ENCODE measurements at regions not wholly inside any gene's neighbourhood (a gene's known extent, or its start where the extent isn't known, plus 50 kb on each side); places are given as distances from the start of the nearest gene placed in this dataset.
"Not testable (repeated sequence)": the region's sequence is repeated elsewhere in the genome, so short reads cannot be mapped to it uniquely, and the experiment has no call there.

DNA sequence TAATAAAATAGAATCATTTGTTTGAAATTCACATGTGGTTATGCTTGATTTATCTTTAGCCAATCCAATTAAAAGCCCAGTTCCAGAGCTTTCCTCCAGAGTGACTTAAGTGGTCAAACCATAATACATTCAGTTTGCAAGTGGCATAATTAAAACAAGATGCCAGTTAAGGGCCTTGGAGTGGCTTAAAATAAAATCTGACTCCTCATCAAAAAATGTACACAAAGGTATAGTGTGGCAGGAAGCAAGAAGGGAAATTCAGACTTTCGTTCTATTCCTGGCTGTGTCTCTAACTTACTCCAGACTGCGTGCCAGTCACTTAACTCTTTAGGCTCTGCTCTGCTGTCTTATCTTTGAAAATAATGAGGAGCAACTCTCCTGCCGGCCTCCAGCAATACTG is 215.9 kb upstream of the PRNP start:
- Histone ChIP-seq H3K27me3 (no peaks in the 10 kb centered on the region), H3K27ac (no peak overlapping the region), H3K4me3 (no peak overlapping the region), H3K9me3 (no peaks in the 10 kb centered on the region), H3K36me3 (ENCODE audit: low read depth, missing control alignments) (no peaks in the 10 kb centered on the region), H3K4me1 (no peaks in the 10 kb centered on the region)
- intact Hi-C loops (cut with DNase I; ENCODE audit: low total_unique reads) = no loop called here
- DNase-seq = no peak
- no peak for TF ChIP-seq CTCF (IDR thresholded peaks at IDR 0.05)
- no peak for TF ChIP-seq POLR2A (IDR thresholded peaks at IDR 0.05)
- 66 to 75% methylated on average over 3 of the region's 3 CpGs for WGBS, 2 donors

DNA sequence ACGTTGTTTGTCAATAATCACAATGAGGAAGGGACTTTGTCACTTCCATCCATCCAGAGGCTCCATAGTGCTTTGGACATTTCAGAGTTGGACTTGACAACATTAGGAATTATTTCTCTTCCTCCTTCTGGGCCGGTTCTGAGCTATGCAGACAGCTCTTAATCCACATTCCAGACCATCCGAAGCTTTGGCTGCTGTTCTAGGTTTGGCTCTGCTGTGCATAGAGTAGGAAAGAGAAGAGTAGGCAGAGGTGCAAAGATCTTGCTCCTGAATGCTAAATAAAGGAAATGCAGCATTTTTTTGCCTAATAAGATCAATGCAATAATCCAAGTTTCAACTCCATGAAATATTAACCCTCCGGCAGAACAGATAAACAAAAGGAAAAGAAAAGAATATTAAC is 216.3 kb upstream of the PRNP start:
- no peak for DNase-seq
- TF ChIP-seq CTCF (IDR thresholded peaks at IDR 0.05) = no peak
- no peak for TF ChIP-seq POLR2A (IDR thresholded peaks at IDR 0.05)
- no peaks in the 10 kb centered on the region for H3K4me1 ChIP-seq
- no peak overlapping the region for H3K4me3 ChIP-seq
- no peaks in the 10 kb centered on the region for H3K9me3 ChIP-seq
- H3K27ac ChIP-seq = no peak overlapping the region
- H3K27me3 ChIP-seq = no peaks in the 10 kb centered on the region
- 48 to 68% methylated on average over 4 of the region's 4 CpGs for WGBS, 2 donors
- H3K36me3 ChIP-seq (ENCODE audit: low read depth, missing control alignments) = no peaks in the 10 kb centered on the region
- intact Hi-C loops (cut with DNase I; ENCODE audit: low total_unique reads) = no loop called here

DNA sequence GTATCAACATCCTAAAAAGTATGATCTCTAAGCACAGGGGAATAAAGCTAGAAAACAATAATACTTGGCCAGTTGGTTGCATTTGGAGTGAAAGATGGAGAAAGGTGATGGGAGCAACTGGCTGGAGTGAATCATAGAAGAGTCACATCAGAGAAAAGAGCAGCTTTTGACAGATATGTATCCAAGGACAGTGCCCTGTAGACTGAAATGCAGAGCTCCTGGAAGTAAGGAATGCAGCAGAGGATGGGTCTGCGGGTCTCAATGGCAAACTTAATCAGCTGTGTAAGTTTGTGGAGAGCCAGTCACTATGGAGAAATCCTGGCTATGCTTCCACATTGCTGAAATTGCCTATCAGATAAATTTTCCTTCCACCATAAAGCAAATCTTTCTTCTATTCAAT is 218.1 kb upstream of the PRNP start:
- H3K36me3 ChIP-seq (ENCODE audit: low read depth, missing control alignments) = no peaks in the 10 kb centered on the region
- 68 to 77% methylated on average over 1 of the region's 1 CpG for WGBS, 2 donors
- H3K27ac ChIP-seq = no peak overlapping the region
- H3K4me1 ChIP-seq = no peaks in the 10 kb centered on the region
- no peaks in the 10 kb centered on the region for H3K27me3 ChIP-seq
- no peak for DNase-seq
- TF ChIP-seq POLR2A (IDR thresholded peaks at IDR 0.05) (no peak), CTCF (IDR thresholded peaks at IDR 0.05) (no peak)
- no peaks in the 10 kb centered on the region for H3K9me3 ChIP-seq
- intact Hi-C loops (cut with DNase I; ENCODE audit: low total_unique reads) = no loop called here
- H3K4me3 ChIP-seq = no peak overlapping the region

DNA sequence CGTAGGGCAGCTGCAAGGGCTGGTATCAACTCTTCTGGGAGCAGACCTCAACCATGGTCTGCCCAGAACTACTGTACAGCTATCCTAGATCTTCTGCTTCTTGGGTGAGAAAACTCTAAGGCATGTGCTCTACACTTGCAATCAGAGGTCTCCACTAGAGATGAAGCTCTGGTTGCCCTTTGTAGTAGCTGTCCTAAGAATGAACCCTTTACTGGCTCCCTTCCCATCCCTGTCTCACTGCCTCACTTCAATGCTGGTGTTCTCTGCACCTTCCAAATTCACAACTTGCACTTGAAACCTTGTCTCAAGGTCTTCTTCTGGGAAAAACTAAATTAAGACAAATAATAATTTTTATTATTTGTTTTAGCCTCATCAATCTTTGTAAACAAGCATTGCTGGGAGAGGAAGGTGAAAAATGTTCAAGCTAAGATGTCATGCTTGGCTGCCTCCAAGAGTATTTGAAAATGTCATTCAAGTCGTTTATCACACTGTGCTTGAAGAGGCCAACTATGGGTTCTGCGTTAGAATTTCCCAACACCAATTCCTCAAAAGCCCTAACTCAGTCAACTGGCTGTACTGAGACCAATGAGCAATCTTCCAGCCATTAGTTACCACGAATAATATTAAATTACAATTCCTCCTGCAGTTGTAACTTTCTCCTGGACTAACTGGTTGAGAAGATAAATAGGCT is 216.9 kb upstream of the ADRA1D start:
- Histone ChIP-seq H3K4me1 (no peaks in the 10 kb centered on the region), H3K27me3 (no peaks in the 10 kb centered on the region), H3K36me3 (ENCODE audit: low read depth, missing control alignments) (no peaks in the 10 kb centered on the region), H3K4me3 (no peak overlapping the region), H3K9me3 (no peaks in the 10 kb centered on the region), H3K27ac (no peak overlapping the region)
- WGBS, 2 donors = 87 to 93% methylated on average over 4 of the region's 4 CpGs
- TF ChIP-seq POLR2A (IDR thresholded peaks at IDR 0.05) = no peak
- TF ChIP-seq CTCF (IDR thresholded peaks at IDR 0.05) = no peak
- no peak for DNase-seq
- intact Hi-C loops (cut with DNase I; ENCODE audit: low total_unique reads) = no loop called here

GRCh38 chr20:4465212-4465611 is 216.1 kb upstream of the ADRA1D start:
- H3K4me3 ChIP-seq = no peak overlapping the region
- intact Hi-C loops (cut with DNase I; ENCODE audit: low total_unique reads) = no loop called here
- 33 to 42% methylated on average over 1 of the region's 1 CpG for WGBS, 2 donors
- H3K9me3 ChIP-seq = no peaks in the 10 kb centered on the region
- no peaks in the 10 kb centered on the region for H3K4me1 ChIP-seq
- H3K27ac ChIP-seq = no peak overlapping the region
- DNase-seq = no peak
- TF ChIP-seq CTCF (IDR thresholded peaks at IDR 0.05) (no peak), POLR2A (IDR thresholded peaks at IDR 0.05) (no peak)
- H3K27me3 ChIP-seq = no peaks in the 10 kb centered on the region
- no peaks in the 10 kb centered on the region for H3K36me3 ChIP-seq (ENCODE audit: low read depth, missing control alignments)

DNA sequence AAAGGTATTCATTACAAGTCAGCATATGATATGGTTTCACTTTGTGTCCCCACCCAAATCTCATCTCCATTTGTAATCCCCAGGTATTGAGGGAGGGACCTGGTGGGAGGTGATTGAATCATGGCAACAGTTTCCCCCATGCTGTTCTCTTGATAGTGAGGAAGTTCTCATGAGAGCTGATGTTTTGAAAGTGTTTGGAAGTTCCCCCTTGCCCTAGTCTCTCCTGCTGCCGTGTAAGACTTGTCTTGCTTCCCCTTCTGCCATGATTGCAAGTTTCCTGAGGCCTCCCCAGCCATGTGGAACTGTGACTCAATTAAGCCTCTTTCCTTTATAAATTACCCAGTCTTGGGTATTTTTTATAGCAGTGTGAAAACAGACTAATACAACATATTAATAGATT is 213.7 kb upstream of the ADRA1D start:
- intact Hi-C loops (cut with DNase I; ENCODE audit: low total_unique reads); H3K4me1 ChIP-seq; H3K27me3 ChIP-seq; H3K36me3 ChIP-seq (ENCODE audit: low read depth, missing control alignments); H3K9me3 ChIP-seq; H3K4me3 ChIP-seq; DNase-seq; H3K27ac ChIP-seq: not testable (repeated sequence)
- 74 to 94% methylated on average over 1 of the region's 1 CpG for WGBS, 2 donors
